AG09309 (cell line): ENCODE measurements at regions not wholly inside any gene's neighbourhood (a gene's known extent, or its start where the extent isn't known, plus 50 kb on each side); places are given as distances from the start of the nearest gene placed in this dataset.
"Not testable (repeated sequence)": the region's sequence is repeated elsewhere in the genome, so short reads cannot be mapped to it uniquely, and the experiment has no call there.

ENCODE experiments used
- DNase-seq: peaks from one replicate; pipeline ENCODE4 v3.0.0-alpha.2; 2010; ENCODE audit warnings: low read depth
- H3K4me3 ChIP-seq: 2 replicates; pipeline ENCODE4 v1.5.1; 2011; ENCODE audit warnings: mild to moderate bottlenecking, low read depth, low read length, moderate library complexity; ENCODE audit not compliant: control insufficient read depth
- CTCF ChIP-seq: IDR thresholded peaks from 2 replicates; pipeline ENCODE4 v1.5.1; 2011; ENCODE audit warnings: mild to moderate bottlenecking, low read depth, low read length, inconsistent platforms; ENCODE audit not compliant: insufficient read depth, control insufficient read depth; ENCODE audit errors: missing control alignments

GRCh38 chr9:30239878-30240277 is 2144.6 kb upstream of the ACO1 start:
- TF ChIP-seq CTCF: no peak
- no peak overlapping the region for H3K4me3 ChIP-seq
- no peak for DNase-seq

DNA sequence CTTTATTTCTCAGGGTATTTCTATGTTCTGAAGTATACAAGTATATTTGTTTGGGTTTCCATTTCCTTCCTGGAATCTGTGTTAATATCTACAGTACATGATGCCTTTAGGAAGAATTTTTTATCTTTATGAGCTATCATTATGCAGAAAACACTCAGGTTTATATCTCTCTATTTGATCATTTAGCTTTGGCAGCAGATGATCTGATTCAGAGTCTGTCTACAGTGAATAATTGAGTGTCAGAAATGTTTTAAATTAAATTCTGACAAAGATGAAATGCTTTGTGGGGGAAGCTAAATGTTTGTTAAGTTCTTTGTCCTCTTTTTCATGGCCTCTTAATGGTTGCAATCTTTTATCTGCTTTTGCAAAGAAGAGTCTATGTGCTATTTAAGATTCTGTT is 2141.0 kb upstream of the ACO1 start:
- no peak for TF ChIP-seq CTCF
- DNase-seq: no peak
- H3K4me3 ChIP-seq: no peak overlapping the region

DNA sequence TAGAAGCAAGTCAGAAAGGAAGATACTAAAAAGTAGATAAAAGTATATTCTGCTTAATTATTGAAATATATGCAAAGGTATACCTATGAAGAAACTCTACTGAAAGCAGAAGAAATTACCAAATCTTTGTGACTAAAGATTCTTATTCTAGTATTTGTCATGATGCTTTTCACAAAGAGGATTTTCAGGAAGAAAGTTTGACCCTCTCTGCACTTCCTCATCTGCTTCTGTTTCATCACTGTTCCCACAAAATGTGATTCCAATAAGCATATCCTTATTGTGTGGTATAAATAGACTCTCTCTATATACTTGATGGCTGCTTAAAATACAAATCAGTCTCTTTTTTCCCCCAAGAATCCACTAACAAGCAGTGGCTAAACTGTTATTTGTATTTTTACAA is 2139.6 kb upstream of the ACO1 start:
- no peak for TF ChIP-seq CTCF

DNA sequence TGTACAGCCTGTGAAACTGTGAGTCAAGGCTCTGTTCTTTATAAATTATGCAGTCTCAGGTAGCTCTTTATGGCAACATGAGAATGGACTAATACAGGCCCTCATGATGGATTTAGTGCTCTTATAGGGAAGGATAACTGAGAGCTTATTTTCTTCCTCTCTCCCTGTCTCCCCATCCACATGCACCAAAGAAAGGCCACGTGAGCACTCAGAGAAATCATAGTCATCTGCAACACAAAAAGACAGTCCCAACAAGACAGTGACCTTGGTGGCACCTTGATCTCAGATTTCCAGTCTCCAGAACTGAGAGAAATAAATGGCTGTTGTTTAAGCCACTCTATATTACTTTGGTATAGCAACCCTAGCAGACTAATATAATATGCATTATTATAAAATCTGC is 2133.6 kb upstream of the ACO1 start:
- no peak for TF ChIP-seq CTCF
- H3K4me3 ChIP-seq: no peak overlapping the region
- no peak for DNase-seq

More for the DNA sequence above, 2139.6 kb upstream of the ACO1 start:
- no peak for DNase-seq
- no peak overlapping the region for H3K4me3 ChIP-seq

DNA sequence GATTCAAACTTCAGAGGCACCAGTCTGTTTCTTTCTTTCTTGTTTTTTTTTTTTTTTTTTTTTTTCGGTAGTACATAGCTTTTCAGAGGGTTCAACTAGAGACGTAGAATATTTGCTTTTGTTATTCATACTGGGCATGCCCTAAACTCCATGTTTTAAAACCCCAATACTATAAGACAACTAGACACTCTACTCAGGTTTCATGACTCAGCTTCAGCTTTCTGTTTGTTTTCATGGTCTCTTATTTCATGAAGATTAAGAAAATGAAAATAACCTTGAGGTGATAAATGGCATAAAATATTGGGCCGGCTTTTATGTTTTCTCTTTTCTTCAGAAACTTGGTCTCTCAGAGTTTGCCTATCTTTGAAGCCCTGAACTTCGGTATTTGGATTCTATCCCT is 2126.3 kb upstream of the ACO1 start:
- no peak overlapping the region for H3K4me3 ChIP-seq
- DNase-seq: no peak
- no peak for TF ChIP-seq CTCF

- no peak for DNase-seq
- no peak overlapping the region for H3K4me3 ChIP-seq
- TF ChIP-seq CTCF: no peak
Observed at GRCh38 chr9:30280229-30280900, 2104.1 kb upstream of the ACO1 start.

- H3K4me3 ChIP-seq: no peak overlapping the region
- DNase-seq: no peak
- no peak for TF ChIP-seq CTCF
Observed at GRCh38 chr9:30289435-30289834, 2095.0 kb upstream of the ACO1 start.

- not testable (repeated sequence) for H3K4me3 ChIP-seq, DNase-seq
Observed at GRCh38 chr9:30292026-30292425, 2092.4 kb upstream of the ACO1 start.
